ENCODE measurements at regions not wholly inside any gene's neighbourhood (a gene's known extent, or its start where the extent isn't known, plus 50 kb on each side); places are given as distances from the start of the nearest gene placed in this dataset.

DNA sequence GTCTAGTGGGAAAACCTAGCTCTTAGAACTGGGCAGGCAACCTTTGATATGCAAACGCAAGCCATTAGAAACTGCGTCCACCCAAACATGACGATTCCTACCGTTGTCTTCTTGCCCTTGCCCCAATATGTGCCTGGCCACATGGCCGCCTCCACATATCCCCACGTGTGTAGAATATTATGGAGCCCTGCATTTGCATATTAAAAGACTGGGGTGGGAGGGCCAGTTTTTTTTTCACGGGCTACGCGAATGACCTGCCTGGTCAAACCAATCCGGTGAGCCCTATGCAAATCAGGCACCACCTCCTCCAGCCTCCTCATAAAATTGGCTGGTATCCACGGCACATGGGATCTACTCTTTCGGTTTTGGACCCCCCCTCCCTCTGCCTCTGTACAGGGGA lies 381.0 kb upstream of the RGMA start:
- no peak for DNase-seq

GRCh38 chr15:93467337-93467736 lies 378.3 kb upstream of the RGMA start:
- peak; percentile 66 for DNase-seq

DNA sequence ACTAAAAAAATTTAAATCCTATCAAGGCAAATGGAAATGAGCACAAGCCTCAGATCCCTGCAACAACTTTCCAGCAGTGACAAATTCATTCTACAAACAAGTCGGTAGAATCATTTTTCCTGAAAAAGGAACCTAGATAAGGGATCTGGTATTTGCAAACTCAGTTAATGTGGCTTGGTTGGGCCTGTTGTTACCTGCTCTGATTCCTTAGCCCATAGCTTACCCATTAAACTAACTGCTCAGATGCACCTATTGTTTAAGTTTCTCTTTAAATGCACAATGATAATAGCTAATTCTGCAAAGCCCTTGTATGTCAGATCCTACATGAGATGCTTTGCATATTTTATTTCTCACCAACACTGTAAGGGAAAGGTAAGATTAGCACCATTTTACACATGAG lies 377.4 kb upstream of the RGMA start:
- DNase-seq: no peak

DNA sequence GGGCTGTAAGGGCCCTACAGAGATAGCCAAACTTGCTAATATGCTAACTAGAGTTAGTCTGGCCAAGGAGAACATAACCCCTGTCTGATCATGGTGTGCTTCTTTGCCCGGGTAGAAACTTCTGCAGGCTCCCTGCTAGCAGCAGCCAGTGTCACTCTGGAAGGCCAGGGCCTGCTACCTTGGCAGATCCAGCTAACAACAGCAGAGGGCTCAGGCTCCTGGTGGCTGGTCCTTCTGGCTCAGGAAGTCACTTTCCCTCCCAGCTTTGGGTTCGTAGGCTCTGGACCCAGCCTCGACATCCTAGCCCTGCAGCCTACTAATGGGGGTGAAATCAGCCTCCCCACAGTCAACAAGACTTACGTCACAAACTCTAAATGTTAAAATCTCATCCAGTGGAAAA lies 373.7 kb upstream of the RGMA start:
- DNase-seq: no peak

- DNase-seq: no peak
Measured at GRCh38 chr15:93460717-93461116, 371.7 kb upstream of the RGMA start.

DNA sequence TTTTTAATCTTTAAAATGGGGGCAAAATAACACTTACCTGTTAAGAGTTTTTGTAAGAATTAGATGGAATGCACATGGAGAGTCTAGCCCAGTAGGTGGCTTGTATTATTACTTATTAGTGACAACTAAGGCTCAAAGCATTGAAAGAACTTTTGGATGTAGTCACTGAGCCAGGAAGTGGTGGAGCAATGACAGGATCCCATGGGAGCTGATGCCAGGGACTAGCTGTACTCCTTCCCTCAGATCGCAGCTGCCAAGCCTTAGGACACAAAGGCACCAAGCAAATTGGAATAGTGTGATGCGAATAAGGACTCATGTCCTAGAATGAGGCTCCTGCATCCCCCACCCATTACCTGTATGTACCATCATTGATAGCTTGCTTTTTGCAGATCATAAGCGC lies 370.4 kb upstream of the RGMA start:
- no peak for DNase-seq

DNA sequence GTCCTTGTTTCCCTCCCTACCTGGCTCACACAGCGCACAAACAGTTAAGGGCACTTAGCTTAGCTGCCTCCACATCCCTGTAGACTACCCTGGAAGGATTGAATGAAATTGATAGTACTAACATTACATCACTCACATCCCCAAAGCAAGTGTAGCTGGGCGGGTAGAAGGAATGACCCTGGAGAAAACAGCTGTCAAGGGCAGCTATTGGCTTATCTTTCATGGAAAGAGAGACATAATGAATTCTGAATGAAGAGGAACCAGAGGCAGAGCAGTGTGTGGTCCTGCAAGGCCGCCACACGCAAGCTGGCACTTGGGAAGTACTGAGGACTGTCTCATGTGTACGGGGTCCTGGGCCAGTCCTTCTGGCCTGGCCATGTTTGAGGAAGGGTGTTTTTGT lies 369.6 kb upstream of the RGMA start:
- DNase-seq: no peak

DNA sequence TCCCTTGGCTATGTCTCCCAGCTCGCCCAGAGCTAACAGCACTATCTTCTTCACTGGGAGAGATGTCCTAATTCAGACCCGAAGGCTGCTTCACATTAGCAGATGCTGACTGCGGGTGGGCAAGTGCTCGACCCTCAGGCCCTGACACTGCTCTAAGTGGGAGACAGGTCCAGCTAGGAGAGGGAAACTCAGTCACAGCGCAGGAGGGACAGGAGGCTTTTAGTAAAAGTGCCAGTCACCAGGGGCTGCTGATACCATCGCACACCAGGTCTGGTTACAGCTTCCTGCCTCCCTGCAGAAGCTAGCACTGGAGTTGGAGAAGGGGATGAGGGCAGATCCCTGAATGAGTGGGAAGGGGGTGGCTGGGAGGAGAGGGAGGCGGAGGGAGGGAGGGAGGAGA lies 365.8 kb upstream of the RGMA start:
- no peak for DNase-seq

DNA sequence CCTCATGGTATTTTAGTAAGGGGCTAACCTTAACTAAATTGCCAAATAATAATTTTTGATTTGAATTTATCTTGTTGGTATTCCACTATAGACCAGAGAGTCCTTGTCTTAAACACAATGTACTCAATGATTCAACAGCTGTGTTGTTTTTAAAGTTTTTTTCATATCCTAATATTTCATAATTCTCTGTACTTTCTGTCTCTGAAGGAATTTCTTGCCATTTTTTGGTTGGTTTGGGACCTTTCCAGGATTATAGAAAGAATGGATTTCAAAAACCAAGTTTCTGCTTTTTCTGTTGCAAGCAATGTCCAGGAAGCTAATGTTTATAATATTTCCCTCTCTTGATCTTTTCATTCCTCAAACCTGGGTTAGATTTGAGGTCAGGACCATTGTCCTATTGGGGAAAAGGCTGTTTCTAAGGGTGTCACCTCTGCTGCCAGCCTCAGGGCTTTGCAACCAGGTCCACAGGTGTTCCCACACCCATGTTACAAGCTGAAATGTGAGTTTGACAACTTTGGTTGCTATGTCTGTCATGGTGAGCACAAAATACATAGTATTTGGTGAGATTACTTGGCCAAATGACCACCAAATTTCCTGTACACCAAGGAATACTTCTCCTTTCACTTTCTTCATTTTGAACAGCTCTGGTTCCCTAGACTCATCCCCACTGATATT lies 363.7 kb upstream of the RGMA start:
- DNase-seq: no peak

- no peak for DNase-seq
Measured at GRCh38 chr15:93451822-93452221, 362.8 kb upstream of the RGMA start.

GRCh38 chr15:93451265-93451664 lies 362.3 kb upstream of the RGMA start:
- no peak for DNase-seq

- DNase-seq: no peak
Measured at GRCh38 chr15:93449798-93450197, 360.8 kb upstream of the RGMA start.

DNA sequence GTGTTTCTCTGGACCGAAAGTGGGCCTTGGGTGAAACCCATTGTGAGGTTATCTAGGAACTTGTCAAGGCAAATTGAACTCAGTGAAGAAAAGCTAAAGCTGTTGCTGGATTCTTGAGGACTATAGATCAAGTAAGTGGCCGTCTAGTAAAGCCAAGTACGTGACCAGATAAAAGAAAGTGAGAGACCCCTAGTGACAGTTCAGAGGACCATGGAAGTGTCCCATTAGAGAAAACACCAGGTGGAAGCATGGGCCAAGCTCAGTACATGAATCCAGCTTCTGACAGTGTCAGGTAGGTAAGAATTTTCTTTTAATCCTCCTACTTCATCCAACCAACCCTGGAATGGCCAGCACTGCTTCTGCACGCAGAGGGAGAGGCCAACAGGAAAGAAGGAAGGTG lies 349.3 kb upstream of the RGMA start:
- no peak for DNase-seq

DNA sequence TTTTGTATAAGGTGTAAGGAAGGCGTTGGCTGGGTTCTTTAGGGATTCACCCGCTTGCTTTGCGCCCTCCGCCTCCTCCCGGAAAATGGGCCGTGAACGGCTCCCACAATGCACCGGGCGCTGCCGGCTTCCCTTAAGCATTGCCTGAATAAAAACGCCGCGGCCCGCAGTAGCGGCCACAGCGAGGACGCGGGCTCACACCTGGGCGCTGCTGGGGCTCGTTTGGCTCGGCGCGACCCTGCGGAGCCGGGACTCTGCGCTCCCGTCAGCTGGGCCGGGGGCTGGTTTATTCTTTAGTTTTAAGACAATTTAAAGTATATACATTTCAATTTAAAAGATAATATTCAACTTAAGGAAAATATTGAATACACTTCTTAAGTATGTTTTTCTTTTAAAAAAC lies 343.5 kb upstream of the RGMA start:
- DNase-seq: no peak

DNA sequence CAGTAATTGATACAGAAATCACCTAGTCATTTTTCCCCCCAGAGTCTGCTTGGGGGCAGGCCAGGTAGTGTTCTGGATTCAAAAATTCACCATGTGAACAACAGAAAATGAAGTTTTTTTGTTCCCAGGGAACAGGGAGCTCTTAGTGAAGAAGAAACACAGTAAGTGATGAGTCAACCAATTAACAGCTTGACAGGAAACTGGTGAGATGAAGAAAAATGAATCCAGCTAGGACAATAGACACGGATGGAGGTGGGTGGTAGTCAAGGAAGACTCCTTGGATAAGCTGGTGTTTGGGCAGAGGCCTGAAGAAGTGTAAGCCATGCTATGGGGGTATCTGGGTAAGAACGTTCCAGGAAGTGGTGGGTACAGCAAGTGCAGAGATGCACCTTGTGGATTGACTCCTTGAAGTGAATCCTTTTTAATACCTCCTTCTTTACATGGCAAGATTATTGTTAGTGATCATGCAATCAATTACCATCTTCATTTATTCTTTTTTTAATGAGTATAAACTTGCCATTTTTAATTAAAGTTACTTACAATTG lies 339.9 kb upstream of the RGMA start:
- no peak for DNase-seq

- DNase-seq: no peak
Measured at GRCh38 chr15:93428150-93428549, 339.1 kb upstream of the RGMA start.

DNA sequence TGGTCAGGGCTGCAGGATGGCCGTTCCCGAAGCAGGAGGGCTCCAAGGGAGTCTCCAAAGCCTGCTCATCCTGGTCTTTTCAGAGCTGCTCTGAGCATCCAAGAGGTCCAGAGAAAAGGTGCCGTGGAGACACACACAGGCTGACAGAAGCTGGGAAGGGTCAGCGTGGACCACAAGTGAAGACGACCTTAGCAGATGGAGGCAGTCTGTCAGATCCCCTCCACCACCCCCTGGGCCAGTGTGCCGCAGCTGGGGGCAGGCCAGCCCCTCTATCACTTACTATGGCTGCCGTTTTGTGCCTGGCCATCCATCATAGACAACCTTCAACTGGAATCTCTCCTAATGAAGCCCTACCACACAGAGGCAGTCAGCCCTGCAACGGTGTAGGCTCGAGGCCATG lies 335.1 kb upstream of the RGMA start:
- DNase-seq: no peak

DNA sequence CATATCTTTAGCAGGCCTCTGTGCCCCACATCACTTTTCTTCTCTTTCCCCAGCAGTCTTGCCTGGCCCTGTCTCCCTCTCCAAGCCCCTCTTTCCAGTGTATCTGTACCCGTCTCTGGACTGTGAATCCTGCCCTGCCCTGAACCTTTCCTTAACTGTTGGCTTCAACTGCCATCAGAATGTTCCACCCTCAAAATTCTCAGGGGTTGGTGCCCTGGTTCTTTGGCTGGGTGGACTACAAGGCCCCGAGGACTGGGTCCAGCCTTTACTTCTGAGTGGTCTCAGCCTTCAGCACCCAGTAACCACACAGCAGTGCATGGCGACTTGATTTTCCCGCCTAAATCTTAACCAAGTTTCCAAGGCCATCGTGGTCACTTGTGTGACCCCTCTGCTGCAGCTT lies 333.5 kb upstream of the RGMA start:
- DNase-seq: no peak

DNA sequence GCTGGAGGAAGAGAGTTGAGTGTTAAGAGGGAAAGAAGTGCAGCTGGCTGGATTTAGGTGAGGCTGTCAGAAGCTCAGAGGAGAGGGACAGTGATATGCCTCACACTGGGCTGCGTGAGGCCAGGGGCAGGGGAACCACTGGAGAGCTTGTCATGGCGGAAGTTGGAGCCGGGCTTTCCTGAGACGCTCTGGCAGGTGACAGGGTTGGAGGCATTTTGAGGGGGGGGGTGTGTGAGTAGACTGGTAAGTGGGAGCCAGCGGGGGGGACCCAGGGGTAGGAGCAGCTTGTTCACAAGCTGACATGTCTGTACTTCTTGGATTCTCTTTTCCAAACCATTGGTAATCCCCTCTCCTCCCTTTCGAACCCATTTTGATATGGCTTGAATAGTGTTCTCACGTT lies 331.5 kb upstream of the RGMA start:
- no peak for DNase-seq

- no peak for DNase-seq
Measured at GRCh38 chr15:93420050-93420452, 331.0 kb upstream of the RGMA start.

DNA sequence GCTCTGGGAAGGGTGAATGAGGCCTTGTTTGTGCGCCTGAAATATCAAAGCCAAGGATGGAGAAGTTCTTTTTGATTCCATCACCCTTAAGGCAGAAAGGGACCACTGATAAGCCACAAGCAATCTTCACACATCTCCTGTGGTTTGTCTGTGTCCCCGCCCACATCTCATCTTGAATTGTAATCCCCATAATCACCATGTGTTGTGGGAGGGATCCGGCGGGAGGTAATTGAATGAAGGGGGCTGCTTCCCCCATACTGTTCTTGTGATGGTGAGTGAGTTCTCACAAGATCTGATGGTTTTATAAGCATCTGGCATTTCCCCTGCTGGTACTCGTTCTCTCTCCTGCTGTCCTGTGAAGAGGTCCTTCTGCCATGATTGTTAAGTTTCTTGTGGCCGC lies 329.6 kb upstream of the RGMA start:
- DNase-seq: no peak

GRCh38 chr15:93417631-93418030 lies 328.6 kb upstream of the RGMA start:
- no peak for DNase-seq

DNA sequence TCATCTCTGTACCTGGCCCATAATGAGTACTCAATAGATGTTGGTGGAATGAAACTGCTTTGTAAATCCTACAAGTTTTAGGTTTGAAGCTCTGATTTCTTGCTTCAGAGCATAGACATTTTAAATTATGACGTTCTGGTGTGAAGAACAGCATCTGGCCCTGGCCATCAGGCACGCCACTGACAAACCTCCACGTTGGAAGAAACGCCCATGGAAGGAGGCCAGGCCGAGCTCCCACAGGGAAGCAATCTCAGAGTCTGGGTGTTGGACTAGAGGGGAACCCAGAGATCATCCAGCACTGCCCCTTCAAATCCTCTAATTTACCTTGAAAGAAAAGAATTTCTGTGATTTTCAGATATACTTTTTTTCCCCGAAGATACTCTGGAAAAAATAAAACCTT lies 328.1 kb upstream of the RGMA start:
- DNase-seq: no peak

DNA sequence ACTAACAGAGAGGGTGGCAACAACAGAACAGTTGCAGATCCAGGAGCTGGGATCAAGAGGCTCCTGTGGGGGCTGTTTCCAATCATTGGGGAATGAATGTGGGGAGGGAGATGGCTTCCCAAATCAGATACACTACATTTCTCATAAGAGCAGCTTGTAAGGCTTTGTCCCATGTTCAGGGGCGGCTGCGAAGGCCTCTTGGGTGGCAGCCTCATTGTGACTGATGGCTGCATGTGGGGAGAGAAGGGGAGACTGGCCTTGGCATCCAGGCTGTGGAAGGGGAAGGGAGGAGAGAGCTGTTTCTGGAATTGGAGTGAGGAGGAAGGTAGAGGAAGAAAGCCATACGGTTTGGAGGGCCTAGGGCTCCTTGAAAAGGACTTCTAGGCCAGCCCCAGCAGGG lies 326.6 kb upstream of the RGMA start:
- DNase-seq: no peak

GRCh38 chr15:93414576-93415231 lies 325.7 kb upstream of the RGMA start:
- no peak for DNase-seq
